H9 (cell line): ENCODE measurements at regions not wholly inside any gene's neighbourhood (a gene's known extent, or its start where the extent isn't known, plus 50 kb on each side); places are given as distances from the start of the nearest gene placed in this dataset.

Experiments used
- DNase-seq: peaks from one replicate; pipeline ENCODE4 v3.0.0-alpha.2; 2017
- H2AFZ ChIP-seq: one replicate; pipeline ENCODE4 v1.6.1; 2013; ENCODE audit warnings: mild to moderate bottlenecking, low read length, control low read depth, moderate library complexity
- H2AK5ac ChIP-seq: 2 replicates; pipeline ENCODE4 v1.6.1; 2013; ENCODE audit warnings: low read length, control low read depth, mixed read lengths; ENCODE audit not compliant: insufficient read length
- H2BK120ac ChIP-seq: one replicate; pipeline ENCODE4 v1.6.1; 2013; ENCODE audit warnings: low read depth, mild to moderate bottlenecking, low read length, control low read depth, inconsistent platforms; ENCODE audit not compliant: poor library complexity, severe bottlenecking
- H2BK12ac ChIP-seq: 2 replicates; pipeline ENCODE4 v1.6.1; 2013; ENCODE audit warnings: low read length, control low read depth, mixed read lengths, low read depth; ENCODE audit not compliant: insufficient read length
- H2BK15ac ChIP-seq: 2 replicates; pipeline ENCODE4 v1.6.1; 2013; ENCODE audit warnings: low read depth, low read length, control low read depth
- H2BK20ac ChIP-seq: one replicate; pipeline ENCODE4 v1.6.1; 2013; ENCODE audit warnings: low read depth, mild to moderate bottlenecking, low read length, control low read depth, inconsistent platforms; ENCODE audit not compliant: poor library complexity, severe bottlenecking
- H2BK5ac ChIP-seq: 2 replicates; pipeline ENCODE4 v1.6.1; 2013; ENCODE audit warnings: low read length, control low read depth, mixed read lengths; ENCODE audit not compliant: insufficient read length
- H3K14ac ChIP-seq: 2 replicates; pipeline ENCODE4 v1.6.1; 2013; ENCODE audit warnings: low read length, control low read depth; ENCODE audit not compliant: insufficient read depth
- H3K18ac ChIP-seq: 2 replicates; pipeline ENCODE4 v1.6.1; 2013; ENCODE audit warnings: low read depth, mild to moderate bottlenecking, mixed read lengths, low read length, control low read depth; ENCODE audit not compliant: insufficient read length
- H3K23ac ChIP-seq: 2 replicates; pipeline ENCODE4 v1.6.1; 2013; ENCODE audit warnings: low read length, control low read depth, mixed read lengths, low read depth; ENCODE audit not compliant: insufficient read length
- H3K23me2 ChIP-seq: 2 replicates; pipeline ENCODE4 v1.6.1; 2013; ENCODE audit warnings: low read depth, mild to moderate bottlenecking, mixed read lengths, low read length, control low read depth; ENCODE audit not compliant: insufficient read length, poor library complexity, severe bottlenecking
- H3K27ac ChIP-seq: 2 replicates; pipeline ENCODE4 v1.5.1; 2013; ENCODE audit warnings: low read length, control low read depth, mixed read lengths, low read depth; ENCODE audit not compliant: insufficient read length
- H3K27me3 ChIP-seq: 2 replicates; pipeline ENCODE4 v1.6.1; 2013; ENCODE audit warnings: low read length, control low read depth, inconsistent platforms; ENCODE audit not compliant: insufficient read depth
- H3K4ac ChIP-seq: 2 replicates; pipeline ENCODE4 v1.6.1; 2013; ENCODE audit warnings: low read depth, mild to moderate bottlenecking, control low read depth, inconsistent platforms, low read length, moderate library complexity
- H3K4me1 ChIP-seq: 2 replicates; pipeline ENCODE4 v1.6.1; 2013; ENCODE audit warnings: low read length, control low read depth, inconsistent platforms; ENCODE audit not compliant: insufficient read depth
- H3K4me2 ChIP-seq: 2 replicates; pipeline ENCODE4 v1.6.1; 2013; ENCODE audit warnings: low read length, control low read depth, mixed read lengths; ENCODE audit not compliant: insufficient read length, insufficient read depth
- H3K56ac ChIP-seq: 2 replicates; pipeline ENCODE4 v1.6.1; 2013; ENCODE audit warnings: low read depth, mild to moderate bottlenecking, mixed read lengths, low read length, control low read depth; ENCODE audit not compliant: insufficient read length
- H3K79me1 ChIP-seq: 2 replicates; pipeline ENCODE4 v1.6.1; 2013; ENCODE audit warnings: low read depth, mild to moderate bottlenecking, moderate library complexity, low read length, control low read depth, inconsistent platforms; ENCODE audit not compliant: insufficient read depth, poor library complexity, severe bottlenecking
- H3K79me2 ChIP-seq: 2 replicates; pipeline ENCODE4 v1.6.1; 2013; ENCODE audit warnings: low read length, control low read depth, inconsistent platforms; ENCODE audit not compliant: insufficient read depth
- H3K9ac ChIP-seq: 2 replicates; pipeline ENCODE4 v1.6.1; 2013; ENCODE audit warnings: low read length, control low read depth, mixed read lengths; ENCODE audit not compliant: insufficient read length; ENCODE audit errors: extremely low read depth
- H3K9me3 ChIP-seq: one replicate; pipeline ENCODE4 v1.6.1; 2013; ENCODE audit warnings: low read depth, low read length, inconsistent platforms; ENCODE audit not compliant: control insufficient read depth
- H3T11ph ChIP-seq: one replicate; pipeline ENCODE4 v1.6.1; 2013; ENCODE audit warnings: mild to moderate bottlenecking, low read length, control low read depth, inconsistent platforms
- H4K20me1 ChIP-seq: one replicate; pipeline ENCODE4 v1.6.1; 2013; ENCODE audit not compliant: control insufficient read depth, insufficient read length, insufficient read depth
- H4K5ac ChIP-seq: 2 replicates; pipeline ENCODE4 v1.6.1; 2013; ENCODE audit warnings: low read depth, mild to moderate bottlenecking, mixed read lengths, low read length, control low read depth; ENCODE audit not compliant: insufficient read length
- H4K8ac ChIP-seq: replicated peaks from 2 replicates; pipeline ENCODE4 v1.6.1; 2013; ENCODE audit warnings: low read length, control low read depth, mixed read lengths, low read depth; ENCODE audit not compliant: insufficient read length
- H4K91ac ChIP-seq: 2 replicates; pipeline ENCODE4 v1.6.1; 2013; ENCODE audit warnings: low read depth, mild to moderate bottlenecking, moderate library complexity, mixed read lengths, low read length, control low read depth; ENCODE audit not compliant: insufficient read length
- H3K27ac Mint-ChIP-seq, 3 experiments: 2 replicates in 2 of 3; 3 replicates in 1 of 3; pipeline ENCODE4 v1.8.0; 2020 to 2021; ENCODE audit warnings: mixed read lengths in 3 of 3, mild to moderate bottlenecking in 1 of 3, moderate library complexity in 1 of 3
- H3K27me3 Mint-ChIP-seq: 2 replicates; pipeline ENCODE4 v1.8.0; 2021; ENCODE audit warnings: low read depth, mild to moderate bottlenecking, moderate library complexity, mixed read lengths
- H3K36me3 Mint-ChIP-seq, 3 experiments: 2 replicates in 2 of 3; 3 replicates in 1 of 3; pipeline ENCODE4 v1.8.0; 2020 to 2021; ENCODE audit warnings: low read depth in 3 of 3, mixed read lengths in 3 of 3; ENCODE audit not compliant: insufficient read depth in 1 of 3
- H3K4me1 Mint-ChIP-seq, 2 experiments: 2 replicates each; pipeline ENCODE4 v1.8.0; 2020; ENCODE audit warnings: mixed read lengths in 2 of 2
- H3K4me3 Mint-ChIP-seq, 2 experiments: 2 replicates in 1 of 2; 3 replicates in 1 of 2; pipeline ENCODE4 v1.8.0; 2020 to 2021; ENCODE audit warnings: mild to moderate bottlenecking in 2 of 2, mixed read lengths in 2 of 2, moderate library complexity in 1 of 2
- H3K9me3 Mint-ChIP-seq, 2 experiments: 2 replicates in 1 of 2; 3 replicates in 1 of 2; pipeline ENCODE4 v1.8.0; 2020; ENCODE audit warnings: mild to moderate bottlenecking in 2 of 2, mixed read lengths in 2 of 2, moderate library complexity in 1 of 2
- CTCF ChIP-seq: fragments of 200-600 bp; sonication (generic); conservative IDR thresholded peaks from 3 replicates; pipeline ENCODE4 v1.8.0; 2021; ENCODE audit warnings: antibody characterized with exemption, mild to moderate bottlenecking
- WGBS: extraction: QIAGEN DNeasy Blood & Tissue Kit; methylation state at CpG from one replicate; pipeline ENCODE4 v1.1.7; 2013; ENCODE audit warnings: missing lambda C conversion rate, low lambda C conversion rate, mixed read lengths; ENCODE audit not compliant: insufficient read length; ENCODE audit errors: extremely low coverage; 5-methylcytosine and 5-hydroxymethylcytosine counted together

GRCh38 chr3:4060603-4061002 lies 242.6 kb upstream of the SETMAR start:
- Mint-ChIP-seq H3K4me3 (no peak overlapping the region), H3K27ac (no peak overlapping the region)
- H3K27ac ChIP-seq = no peak overlapping the region

More at GRCh38 chr3:4060603-4061002, 242.6 kb upstream of the SETMAR start:
- no peaks in the 10 kb centered on the region; a peak in 2 of 7 replicates for H3K36me3 Mint-ChIP-seq
- Histone ChIP-seq H3K18ac (no peak overlapping the region), H3K79me2 (no peaks in the 10 kb centered on the region), H3K4me2 (no peak overlapping the region), H3K79me1 (no peaks in the 10 kb centered on the region), H3K9ac (no peak overlapping the region), H4K8ac (no peak overlapping the region), H3K9me3 (no peaks in the 10 kb centered on the region), H4K91ac (no peak overlapping the region), H2BK12ac (no peak overlapping the region), H4K20me1 (no peaks in the 10 kb centered on the region), H3K23ac (no peak overlapping the region), H4K5ac (no peak overlapping the region), H3K56ac (no peak overlapping the region), H3K4ac (no peak overlapping the region), H3K4me1 (no peaks in the 10 kb centered on the region; the same call in 1 of the 2 replicates), H2BK15ac (no peak overlapping the region), H3K27me3 (no peaks in the 10 kb centered on the region), H3T11ph (no peak overlapping the region), H2AK5ac (no peak overlapping the region), H3K14ac (no peak overlapping the region), H2BK120ac (no peak overlapping the region), H2AFZ (no peak overlapping the region), H3K23me2 (no peaks in the 10 kb centered on the region), H2BK5ac (no peak overlapping the region), H2BK20ac (no peak overlapping the region)
- WGBS = no CpG with 5 or more reads among the region's 1 CpG
- H3K4me1 Mint-ChIP-seq = peaks cover 10 to 20% of the 10 kb centered on the region in 2 experiments
- no peak for TF ChIP-seq CTCF
- peaks cover 0 to 2% of the 10 kb centered on the region in 2 experiments; a peak in 2 of 5 replicates for H3K9me3 Mint-ChIP-seq
- no peak for DNase-seq
- no peaks in the 10 kb centered on the region for H3K27me3 Mint-ChIP-seq
